Sigmoid colon (tissue), 4 donors: ENCODE measurements at regions not wholly inside any gene's neighbourhood (a gene's known extent, or its start where the extent isn't known, plus 50 kb on each side); places are given as distances from the start of the nearest gene placed in this dataset.

ENCODE experiments used
- EP300 ChIP-seq, 4 donors: sonication (generic); formaldehyde crosslinking; IDR thresholded peaks; one replicate each; pipeline ENCODE4 v1.6.1; 2017; ENCODE audit warnings: antibody characterized with exemption in 4 of 4
- POLR2A ChIP-seq, 2 donors: fragments of 450-650 bp; IDR thresholded peaks; one replicate each; pipeline ENCODE4 v1.6.1; 2016; ENCODE audit warnings: antibody characterized with exemption in 2 of 2, mild to moderate bottlenecking in 2 of 2, moderate library complexity in 2 of 2
- POLR2AphosphoS5 ChIP-seq, 4 donors: sonication (generic); formaldehyde crosslinking; IDR thresholded peaks; one replicate each; pipeline ENCODE4 v1.6.1; 2017; ENCODE audit warnings: antibody characterized with exemption in 4 of 4
- TF ChIP-seq, protein P1 (sequence below), 4 experiments: fragments of 450-650 bp in 3 of 4; fragments of 200-600 bp in 1 of 4; IDR thresholded peaks; one replicate each; pipeline ENCODE4 v1.5.1; 2016 to 2019; ENCODE audit warnings: antibody characterized with exemption in 4 of 4, mild to moderate bottlenecking in 3 of 4, moderate library complexity in 2 of 4

DNA sequence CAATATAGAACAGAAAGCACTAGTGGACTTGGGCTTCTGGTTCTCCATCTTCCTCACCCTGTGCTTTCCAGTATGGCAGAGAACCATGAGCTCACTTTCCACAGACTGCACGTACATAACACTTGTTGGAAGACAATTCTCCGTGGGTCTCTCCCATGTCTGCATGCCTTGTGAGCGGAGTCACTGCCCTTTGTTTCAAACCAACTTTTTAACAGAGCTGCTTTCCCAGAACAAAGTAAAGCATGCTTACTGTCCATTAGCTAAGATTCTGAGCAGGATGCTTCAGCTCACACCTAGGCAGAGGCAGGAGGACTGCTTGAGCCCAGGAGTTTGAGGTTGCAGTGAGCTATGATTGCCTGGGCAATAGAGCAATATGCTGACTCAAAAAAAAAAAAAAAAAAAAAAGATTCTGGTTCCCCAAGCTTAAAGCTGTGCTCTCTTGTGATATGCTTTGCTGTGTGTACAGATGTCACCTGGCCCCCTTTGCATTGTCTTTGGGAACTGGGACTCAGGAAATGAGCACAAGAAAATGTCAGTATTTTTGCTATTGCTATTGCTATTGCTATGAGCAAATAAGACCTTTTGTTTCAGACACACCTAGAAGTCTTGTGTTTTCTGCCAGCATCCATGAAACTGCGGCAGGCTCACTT is 54.6 kb upstream of the PTGR2 start:
- TF ChIP-seq, protein P1, sequence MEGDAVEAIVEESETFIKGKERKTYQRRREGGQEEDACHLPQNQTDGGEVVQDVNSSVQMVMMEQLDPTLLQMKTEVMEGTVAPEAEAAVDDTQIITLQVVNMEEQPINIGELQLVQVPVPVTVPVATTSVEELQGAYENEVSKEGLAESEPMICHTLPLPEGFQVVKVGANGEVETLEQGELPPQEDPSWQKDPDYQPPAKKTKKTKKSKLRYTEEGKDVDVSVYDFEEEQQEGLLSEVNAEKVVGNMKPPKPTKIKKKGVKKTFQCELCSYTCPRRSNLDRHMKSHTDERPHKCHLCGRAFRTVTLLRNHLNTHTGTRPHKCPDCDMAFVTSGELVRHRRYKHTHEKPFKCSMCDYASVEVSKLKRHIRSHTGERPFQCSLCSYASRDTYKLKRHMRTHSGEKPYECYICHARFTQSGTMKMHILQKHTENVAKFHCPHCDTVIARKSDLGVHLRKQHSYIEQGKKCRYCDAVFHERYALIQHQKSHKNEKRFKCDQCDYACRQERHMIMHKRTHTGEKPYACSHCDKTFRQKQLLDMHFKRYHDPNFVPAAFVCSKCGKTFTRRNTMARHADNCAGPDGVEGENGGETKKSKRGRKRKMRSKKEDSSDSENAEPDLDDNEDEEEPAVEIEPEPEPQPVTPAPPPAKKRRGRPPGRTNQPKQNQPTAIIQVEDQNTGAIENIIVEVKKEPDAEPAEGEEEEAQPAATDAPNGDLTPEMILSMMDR (IDR thresholded peaks at IDR 0.05), result no peak
- no peak for TF ChIP-seq POLR2AphosphoS5 (IDR thresholded peaks at IDR 0.05)
- TF ChIP-seq POLR2A (IDR thresholded peaks at IDR 0.05), result no peak
- TF ChIP-seq EP300 (IDR thresholded peaks at IDR 0.05), result no peak
